Stimulated activated CD4-positive, alpha-beta T cell treated with anti-CD3 and anti-CD28 coated beads, Interleukin-15, amount 100 ng/mL, for 1 hour (primary cell): ENCODE measurements at regions not wholly inside any gene's neighbourhood (a gene's known extent, or its start where the extent isn't known, plus 50 kb on each side); places are given as distances from the start of the nearest gene placed in this dataset.
"Not testable (repeated sequence)": the region's sequence is repeated elsewhere in the genome, so short reads cannot be mapped to it uniquely, and the experiment has no call there.

ENCODE experiments used
- DNase-seq, 2 donors: peaks; one replicate each; pipeline ENCODE4 v3.0.0-alpha.2; 2020; ENCODE audit warnings: low read depth in 1 of 2, low spot score in 1 of 2

DNA sequence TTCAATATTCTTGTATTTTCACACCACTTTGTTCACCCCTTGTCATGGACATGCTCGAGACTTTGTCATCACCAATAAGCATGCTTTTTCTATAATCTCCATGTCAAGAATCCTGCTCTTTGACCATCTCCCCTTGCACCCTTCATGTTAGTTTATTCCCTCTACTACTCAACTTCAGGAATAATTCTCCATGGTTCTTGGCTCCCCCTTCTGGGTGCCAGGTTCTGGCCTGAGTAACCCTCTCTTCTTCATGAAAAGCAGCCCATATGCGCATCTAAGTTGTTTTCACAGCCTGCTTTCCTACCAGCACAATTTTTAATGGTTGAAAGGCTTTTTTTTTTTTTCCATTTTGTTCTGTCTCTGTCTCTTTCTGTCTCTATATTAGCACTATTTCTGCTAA lies 160.7 kb downstream of the LEPR start:
- DNase-seq: no peak

- no peak for DNase-seq
These were observed 163.9 kb downstream of the LEPR start for GRCh38 chr1:65584399-65584798.

DNA sequence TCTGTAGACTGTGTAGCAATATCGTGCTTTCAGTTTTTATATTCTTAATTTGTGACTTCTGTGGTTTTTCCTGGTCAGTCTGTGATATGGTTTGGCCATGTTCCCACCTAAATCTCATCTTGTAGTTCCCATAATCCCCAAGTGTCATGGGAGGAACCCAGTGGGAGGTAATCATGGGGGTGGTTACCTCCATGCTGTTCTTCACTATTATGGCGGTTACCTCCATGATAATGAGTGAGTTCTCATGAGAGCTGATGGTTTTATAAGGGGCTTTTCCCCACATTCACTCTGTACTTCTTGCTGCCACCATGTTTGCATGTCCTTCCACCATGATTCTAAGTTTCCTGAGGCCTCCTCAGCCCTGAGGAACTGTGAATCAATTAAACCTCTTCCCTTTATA lies 169.8 kb downstream of the LEPR start:
- no peak for DNase-seq

GRCh38 chr1:65593516-65593915 lies 173.0 kb downstream of the LEPR start:
- DNase-seq: no peak

- no peak for DNase-seq
These were observed 175.3 kb downstream of the LEPR start for GRCh38 chr1:65595724-65596123.

DNA sequence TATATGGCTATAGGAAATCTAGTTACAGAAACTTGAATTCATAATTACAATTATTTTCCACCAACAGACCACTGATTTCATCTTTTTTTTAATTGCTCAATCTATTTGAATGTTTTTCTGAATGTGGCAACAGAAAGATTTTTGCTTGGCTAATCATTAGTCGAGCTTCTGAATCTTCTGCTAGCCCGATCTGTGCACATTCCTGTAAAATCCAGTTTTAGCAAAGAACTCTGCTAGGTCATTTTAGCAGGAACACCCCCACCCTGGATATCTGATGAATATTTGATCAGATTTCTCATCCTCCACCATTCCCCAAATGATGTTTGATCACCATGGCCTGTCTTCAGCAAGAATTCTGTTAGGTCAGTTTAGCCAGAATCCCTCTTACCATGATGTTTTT lies 176.3 kb downstream of the LEPR start:
- DNase-seq: no peak

GRCh38 chr1:65605621-65606020 lies 185.2 kb downstream of the LEPR start:
- no peak for DNase-seq

DNA sequence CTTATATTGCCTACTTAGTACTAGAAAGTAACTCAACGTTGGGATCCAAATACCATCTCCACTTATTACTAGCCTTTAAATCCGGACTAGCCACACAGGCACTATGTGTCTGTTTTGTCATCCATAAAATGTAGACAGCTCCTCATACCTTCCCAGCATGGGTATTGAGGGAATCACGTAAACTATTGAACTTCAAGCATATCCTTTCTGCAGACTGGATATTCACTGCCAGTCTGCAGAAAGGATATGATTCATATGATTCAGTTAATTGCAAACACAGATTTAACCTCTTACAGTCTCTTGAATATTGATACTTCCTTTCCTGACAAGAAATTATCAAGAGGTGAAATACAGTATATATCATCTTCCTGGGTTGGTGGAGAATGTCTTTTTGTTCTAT lies 186.0 kb downstream of the LEPR start:
- no peak for DNase-seq

GRCh38 chr1:65613884-65614283 lies 178.8 kb upstream of the PDE4B start:
- no peak for DNase-seq

DNA sequence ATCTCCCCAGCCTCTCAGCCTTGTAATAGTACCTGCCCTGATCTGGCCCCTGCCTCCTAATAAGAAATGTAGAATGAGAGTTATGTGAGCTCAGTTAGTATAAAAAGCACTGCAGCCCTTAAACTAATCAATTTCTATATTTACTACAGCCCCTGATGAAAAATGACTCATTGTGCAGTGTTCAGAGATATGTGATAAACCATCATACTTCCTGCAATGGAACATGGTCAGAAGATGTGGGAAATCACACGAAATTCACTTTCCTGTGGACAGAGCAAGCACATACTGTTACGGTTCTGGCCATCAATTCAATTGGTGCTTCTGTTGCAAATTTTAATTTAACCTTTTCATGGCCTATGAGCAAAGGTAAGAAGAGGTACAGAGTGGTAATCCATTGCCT lies 176.8 kb upstream of the PDE4B start:
- DNase-seq: no peak

- not testable (repeated sequence) for DNase-seq
These were observed 171.0 kb upstream of the PDE4B start for GRCh38 chr1:65621721-65622120.

- DNase-seq: no peak
These were observed 168.8 kb upstream of the PDE4B start for GRCh38 chr1:65623895-65624294.

DNA sequence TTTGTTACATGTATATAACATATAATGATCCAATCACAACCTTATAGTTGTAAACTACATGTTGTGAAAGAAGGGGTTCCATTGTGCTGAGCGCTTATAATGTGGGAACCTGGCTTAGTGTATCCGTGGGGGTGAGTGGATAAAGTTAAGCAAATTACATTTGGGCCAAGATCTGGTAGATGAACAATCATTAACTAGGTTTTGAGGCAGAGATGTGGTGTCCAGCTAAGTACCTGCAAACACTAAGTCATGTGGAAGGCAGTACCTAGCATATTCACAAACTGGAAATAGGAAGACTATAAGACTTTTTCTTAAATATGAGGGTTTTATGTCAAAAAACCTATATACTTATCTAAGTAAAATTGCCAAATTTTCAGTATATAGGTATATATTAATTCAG lies 167.2 kb upstream of the PDE4B start:
- DNase-seq: no peak

DNA sequence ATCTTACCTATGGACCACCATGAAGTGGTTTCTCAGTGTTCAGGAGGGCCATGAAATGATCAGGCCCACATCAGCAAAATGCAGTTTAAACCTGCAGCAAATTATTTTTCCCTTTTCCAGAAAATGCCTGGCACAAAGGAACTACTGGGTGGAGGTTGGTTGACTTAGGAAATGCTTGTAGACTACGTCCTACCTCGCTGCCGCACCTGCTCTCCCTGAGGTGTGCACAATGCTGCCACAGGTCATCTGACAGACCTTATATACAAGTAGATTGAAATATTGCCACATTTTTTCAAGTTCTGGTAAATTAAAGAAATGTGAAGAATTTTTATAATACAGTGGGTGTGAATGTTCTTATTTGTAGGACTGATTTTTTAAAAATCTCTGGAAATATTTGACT lies 166.7 kb upstream of the PDE4B start:
- DNase-seq: no peak

GRCh38 chr1:65629788-65630187 lies 162.9 kb upstream of the PDE4B start:
- DNase-seq: no peak

DNA sequence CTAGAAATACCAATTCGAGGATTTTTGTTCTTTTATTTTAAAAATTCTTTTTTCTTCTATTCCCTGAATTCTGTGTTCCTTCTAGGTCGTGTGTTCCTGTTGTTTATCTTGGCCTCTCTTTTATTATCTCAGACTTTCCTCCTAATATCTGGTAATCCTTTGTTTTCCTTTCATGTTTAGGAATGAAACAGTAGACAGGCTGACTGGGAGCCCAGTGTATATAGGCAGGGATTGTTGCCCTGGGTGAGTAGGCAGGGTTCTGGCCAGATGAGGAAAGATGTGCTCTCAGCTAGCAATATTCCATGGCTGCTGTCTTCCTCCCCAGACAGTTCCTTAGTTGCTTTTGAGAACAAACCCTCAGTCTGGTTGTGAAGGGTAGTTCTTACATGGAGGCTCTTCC lies 161.8 kb upstream of the PDE4B start:
- DNase-seq: no peak

GRCh38 chr1:65632235-65632634 lies 160.5 kb upstream of the PDE4B start:
- no peak for DNase-seq

GRCh38 chr1:65640046-65640445 lies 152.6 kb upstream of the PDE4B start:
- DNase-seq: no peak

- not testable (repeated sequence) for DNase-seq
These were observed 143.5 kb upstream of the PDE4B start for GRCh38 chr1:65649185-65649584.

DNA sequence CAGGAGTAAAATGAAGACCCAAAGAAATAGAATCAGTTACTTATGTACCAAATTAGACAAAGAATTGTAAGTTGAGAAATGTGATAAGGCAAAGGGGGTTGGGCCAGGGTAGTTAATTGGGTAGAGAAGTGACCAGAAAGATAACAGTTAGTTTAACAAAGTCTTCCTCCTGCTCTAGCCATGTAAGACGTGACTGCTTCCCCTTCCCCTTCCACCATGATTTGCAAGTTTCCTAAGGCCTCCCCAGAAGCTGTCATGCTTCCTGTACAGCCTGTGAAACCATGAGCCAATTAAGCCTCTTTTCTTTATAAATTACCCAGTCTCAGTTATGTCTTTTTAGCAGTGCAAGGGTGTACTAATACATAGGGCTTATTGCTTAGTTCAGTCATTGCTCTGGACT lies 142.0 kb upstream of the PDE4B start:
- no peak for DNase-seq

- not testable (repeated sequence) for DNase-seq
These were observed 138.2 kb upstream of the PDE4B start for GRCh38 chr1:65654526-65654925.

GRCh38 chr1:65657609-65658008 lies 135.1 kb upstream of the PDE4B start:
- not testable (repeated sequence) for DNase-seq

GRCh38 chr1:65658122-65658521 lies 134.6 kb upstream of the PDE4B start:
- DNase-seq: no peak

DNA sequence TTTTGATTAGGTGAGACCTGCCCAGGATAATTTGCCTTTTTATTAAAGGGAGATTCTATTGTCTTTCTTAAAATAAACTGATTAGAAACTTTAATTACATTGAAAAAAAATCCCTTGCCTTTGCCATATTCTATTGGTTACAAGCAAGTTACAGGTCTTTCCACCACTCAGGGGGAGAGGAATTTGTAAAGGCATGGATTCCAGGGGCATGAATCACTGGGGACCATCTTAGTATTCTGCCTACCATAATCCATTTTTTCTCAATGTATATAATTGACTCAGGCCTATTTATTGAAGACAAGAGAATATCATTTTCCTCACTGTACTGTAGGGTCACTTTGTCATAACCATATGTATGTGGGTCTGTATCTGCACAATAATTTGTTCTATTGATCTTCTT lies 124.3 kb upstream of the PDE4B start:
- no peak for DNase-seq
